HUES48 (cell line): ENCODE measurements at regions not wholly inside any gene's neighbourhood (a gene's known extent, or its start where the extent isn't known, plus 50 kb on each side); places are given as distances from the start of the nearest gene placed in this dataset.
"Not testable (repeated sequence)": the region's sequence is repeated elsewhere in the genome, so short reads cannot be mapped to it uniquely, and the experiment has no call there.

Experiments
- H3K27ac ChIP-seq: one replicate; pipeline ENCODE4 v1.7.0; 2013; ENCODE audit warnings: low read depth, low read length, inconsistent platforms
- H3K27me3 ChIP-seq: 2 replicates; pipeline ENCODE4 v1.6.1; 2013; ENCODE audit warnings: mild to moderate bottlenecking, low read length; ENCODE audit not compliant: control insufficient read depth, insufficient read depth
- H3K36me3 ChIP-seq: 2 replicates; pipeline ENCODE4 v1.6.1; 2013; ENCODE audit warnings: low read length; ENCODE audit not compliant: control insufficient read depth, insufficient read depth
- H3K4me1 ChIP-seq: 2 replicates; pipeline ENCODE4 v1.6.1; 2013; ENCODE audit warnings: mild to moderate bottlenecking, low read length; ENCODE audit not compliant: control insufficient read depth, insufficient read depth
- H3K4me3 ChIP-seq: 2 replicates; pipeline ENCODE4 v1.5.1; 2013; ENCODE audit warnings: mild to moderate bottlenecking, low read depth, low read length
- H3K9ac ChIP-seq: 2 replicates; pipeline ENCODE4 v1.6.1; 2013; ENCODE audit warnings: mild to moderate bottlenecking, low read depth, low read length, moderate library complexity
- H3K9me3 ChIP-seq: 2 replicates; pipeline ENCODE4 v1.6.1; 2013; ENCODE audit warnings: low read length; ENCODE audit not compliant: control insufficient read depth, insufficient read depth

GRCh38 chr6:122154912-122155575 lies 244.4 kb upstream of the HSF2 start:
- H3K9me3 ChIP-seq = no peaks in the 10 kb centered on the region
- no peaks in the 10 kb centered on the region for H3K27me3 ChIP-seq
- no peak overlapping the region for H3K27ac ChIP-seq
- peaks cover 10% of the 10 kb centered on the region for H3K4me1 ChIP-seq
- no peak overlapping the region for H3K9ac ChIP-seq
- no peaks in the 10 kb centered on the region for H3K36me3 ChIP-seq
- no peak overlapping the region for H3K4me3 ChIP-seq

DNA sequence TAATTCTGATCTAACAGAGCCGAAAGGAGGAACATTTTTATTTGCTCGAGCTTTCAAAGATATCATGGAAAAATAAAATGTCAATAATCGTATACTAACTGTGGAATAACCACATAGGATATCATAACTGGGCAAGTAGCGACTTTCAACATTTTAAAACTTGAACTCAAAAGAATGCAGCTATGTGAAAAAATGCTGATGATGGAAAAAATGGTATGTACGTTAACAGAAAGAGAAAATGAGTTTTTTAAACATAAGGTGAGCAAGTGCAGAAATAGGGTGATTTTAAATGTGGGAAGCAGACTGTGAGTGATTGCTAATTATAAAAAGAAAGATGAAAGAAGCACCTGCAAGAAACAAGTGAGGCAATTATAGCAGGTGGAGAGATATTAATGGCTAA lies 238.3 kb upstream of the HSF2 start:
- Histone ChIP-seq H3K9me3 (no peaks in the 10 kb centered on the region), H3K9ac (no peak overlapping the region), H3K36me3 (no peaks in the 10 kb centered on the region), H3K27ac (no peak overlapping the region), H3K27me3 (no peaks in the 10 kb centered on the region), H3K4me1 (no peaks in the 10 kb centered on the region), H3K4me3 (no peak overlapping the region)

GRCh38 chr6:122165014-122165413 lies 234.4 kb upstream of the HSF2 start:
- Histone ChIP-seq H3K9me3 (no peaks in the 10 kb centered on the region), H3K4me3 (no peak overlapping the region), H3K27me3 (no peaks in the 10 kb centered on the region), H3K36me3 (no peaks in the 10 kb centered on the region), H3K27ac (no peak overlapping the region), H3K4me1 (no peaks in the 10 kb centered on the region), H3K9ac (no peak overlapping the region)

DNA sequence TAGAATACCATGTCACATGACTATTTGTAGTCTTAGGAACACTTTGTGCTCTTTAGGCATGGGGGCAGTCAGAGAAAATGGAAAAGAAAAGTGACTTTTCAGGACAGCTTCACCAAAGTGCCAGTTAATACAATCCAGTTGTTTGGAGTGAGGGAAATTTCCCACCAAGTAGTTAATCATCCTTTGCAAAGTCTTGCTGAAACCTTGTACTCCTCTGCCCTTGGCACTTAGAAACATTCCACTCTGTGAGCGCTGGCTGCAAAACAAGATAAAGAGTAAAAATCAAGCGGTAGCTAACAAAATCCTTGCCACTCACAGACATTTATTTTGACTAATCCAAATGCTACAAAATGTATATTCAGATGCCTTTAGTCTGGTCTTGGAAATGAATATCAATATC lies 229.2 kb upstream of the HSF2 start:
- H3K27me3 ChIP-seq = no peaks in the 10 kb centered on the region
- H3K9me3 ChIP-seq = no peaks in the 10 kb centered on the region
- H3K9ac ChIP-seq = no peak overlapping the region
- no peak overlapping the region for H3K27ac ChIP-seq
- H3K4me3 ChIP-seq = no peak overlapping the region
- no peaks in the 10 kb centered on the region for H3K4me1 ChIP-seq
- no peaks in the 10 kb centered on the region for H3K36me3 ChIP-seq

DNA sequence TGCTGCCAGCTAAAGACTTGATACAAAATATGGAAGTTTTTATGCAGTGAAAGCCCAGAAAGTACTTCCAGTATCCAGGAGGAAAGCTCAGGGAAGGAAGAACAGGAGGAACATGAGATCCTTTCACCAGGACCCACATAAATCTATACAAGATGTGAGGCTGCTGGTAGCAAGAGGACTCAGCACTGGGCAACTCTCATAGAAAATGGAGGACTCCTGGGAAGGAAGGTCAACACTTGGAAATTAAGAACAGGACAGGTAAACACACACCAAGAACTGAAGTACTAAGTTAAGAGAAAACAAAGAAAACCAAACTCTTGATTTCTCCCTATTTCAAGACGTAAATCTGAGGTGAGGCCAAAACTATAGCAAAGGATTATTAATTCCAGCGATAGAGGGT lies 220.5 kb upstream of the HSF2 start:
- H3K9me3 ChIP-seq = no peaks in the 10 kb centered on the region
- no peaks in the 10 kb centered on the region for H3K36me3 ChIP-seq
- no peak overlapping the region for H3K9ac ChIP-seq
- no peak overlapping the region for H3K27ac ChIP-seq
- H3K27me3 ChIP-seq = no peaks in the 10 kb centered on the region
- H3K4me3 ChIP-seq = no peak overlapping the region
- peaks cover 8% of the 10 kb centered on the region; the same call in 1 of the 2 replicates for H3K4me1 ChIP-seq

DNA sequence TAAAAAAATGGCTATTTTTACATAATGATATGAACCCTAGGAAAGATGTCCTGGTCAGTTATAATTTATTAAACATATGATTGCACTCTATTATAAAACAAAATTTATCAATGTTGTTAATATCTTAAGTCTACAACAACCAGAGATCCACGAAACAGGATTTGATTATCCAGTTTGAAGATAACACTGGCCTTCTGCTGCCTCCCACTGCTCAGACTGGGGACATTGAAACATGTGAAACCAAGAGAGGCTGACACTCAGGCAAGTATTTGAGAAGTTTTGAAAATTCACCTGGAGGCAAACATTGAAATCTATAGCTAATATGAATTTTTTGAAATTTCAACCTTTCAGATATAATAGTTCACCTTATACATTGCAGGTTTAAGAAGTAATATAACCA lies 219.3 kb upstream of the HSF2 start:
- H3K4me1 ChIP-seq = peaks cover 8% of the 10 kb centered on the region; the same call in 1 of the 2 replicates
- H3K9me3 ChIP-seq = no peaks in the 10 kb centered on the region
- no peaks in the 10 kb centered on the region for H3K27me3 ChIP-seq
- no peak overlapping the region for H3K9ac ChIP-seq
- no peak overlapping the region for H3K4me3 ChIP-seq
- H3K27ac ChIP-seq = no peak overlapping the region
- H3K36me3 ChIP-seq = no peaks in the 10 kb centered on the region

DNA sequence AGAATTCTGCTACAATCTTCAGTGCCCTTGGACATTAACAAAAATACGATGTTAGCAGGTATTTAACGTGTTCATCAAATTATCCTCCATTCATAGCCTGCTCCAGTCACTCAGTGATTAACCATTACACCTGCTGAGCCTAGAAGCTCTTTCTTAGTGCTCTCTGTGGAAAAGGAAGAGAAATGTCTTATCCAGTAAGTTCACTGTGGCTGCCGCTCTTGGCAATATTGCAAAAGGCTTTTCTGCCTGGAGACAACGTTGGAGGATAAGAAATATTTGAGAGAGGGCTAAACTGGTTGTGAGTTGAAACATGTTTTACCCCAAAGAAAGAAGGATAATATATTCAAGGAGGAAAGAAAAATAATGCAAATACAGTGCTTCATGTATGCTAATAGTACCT lies 217.4 kb upstream of the HSF2 start:
- no peak overlapping the region for H3K9ac ChIP-seq
- peaks cover 8% of the 10 kb centered on the region; the same call in 1 of the 2 replicates for H3K4me1 ChIP-seq

DNA sequence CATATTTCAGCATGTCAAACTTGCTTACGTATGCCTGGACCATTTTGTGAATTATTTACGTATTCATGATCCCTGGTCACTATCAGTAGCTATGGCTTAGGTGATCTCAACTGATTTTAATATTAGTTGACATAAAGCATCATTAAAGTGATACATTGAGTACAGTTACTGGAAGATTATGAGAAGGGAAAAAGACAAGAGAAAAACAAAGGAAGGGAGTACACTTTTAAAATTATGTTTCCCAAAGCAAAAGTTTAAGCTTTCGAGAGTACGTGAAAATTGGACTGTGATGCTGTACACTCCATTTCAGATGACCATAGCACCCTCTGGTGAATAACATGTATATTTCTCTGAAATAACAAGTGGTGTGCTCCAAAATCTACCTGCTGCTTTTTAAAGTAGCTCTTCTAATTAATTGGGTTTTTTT lies 215.0 kb upstream of the HSF2 start:
- Histone ChIP-seq H3K36me3 (no peaks in the 10 kb centered on the region), H3K9me3 (no peaks in the 10 kb centered on the region), H3K27ac (no peak overlapping the region), H3K4me1 (peaks cover 8% of the 10 kb centered on the region; the same call in 1 of the 2 replicates), H3K27me3 (no peaks in the 10 kb centered on the region), H3K9ac (no peak overlapping the region), H3K4me3 (no peak overlapping the region)

More for the DNA sequence above, 217.4 kb upstream of the HSF2 start:
- no peaks in the 10 kb centered on the region for H3K27me3 ChIP-seq
- no peak overlapping the region for H3K27ac ChIP-seq
- H3K9me3 ChIP-seq = no peaks in the 10 kb centered on the region
- no peaks in the 10 kb centered on the region for H3K36me3 ChIP-seq
- no peak overlapping the region for H3K4me3 ChIP-seq

DNA sequence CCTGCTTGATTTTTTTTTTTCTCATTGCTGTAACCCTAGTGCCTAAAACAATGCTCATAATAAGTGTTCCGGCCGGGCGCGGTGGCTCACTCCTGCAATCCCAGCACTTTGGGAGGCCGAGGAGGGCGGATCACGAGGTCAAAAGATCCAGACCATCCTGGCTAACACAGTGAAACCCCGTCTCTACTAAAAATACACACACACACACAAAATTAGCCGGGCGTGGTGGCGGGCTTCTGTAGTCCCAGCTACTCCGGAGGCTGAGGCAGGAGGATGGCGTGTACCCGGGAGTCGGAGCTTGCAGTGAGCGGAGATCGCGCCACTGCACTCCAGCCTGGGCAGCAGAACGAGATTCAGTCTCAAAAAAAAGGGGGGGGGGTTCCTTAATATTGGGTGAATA lies 214.0 kb upstream of the HSF2 start:
- H3K4me1 ChIP-seq, H3K4me3 ChIP-seq, H3K36me3 ChIP-seq, H3K27me3 ChIP-seq, H3K27ac ChIP-seq, H3K9me3 ChIP-seq, H3K9ac ChIP-seq: not testable (repeated sequence)

DNA sequence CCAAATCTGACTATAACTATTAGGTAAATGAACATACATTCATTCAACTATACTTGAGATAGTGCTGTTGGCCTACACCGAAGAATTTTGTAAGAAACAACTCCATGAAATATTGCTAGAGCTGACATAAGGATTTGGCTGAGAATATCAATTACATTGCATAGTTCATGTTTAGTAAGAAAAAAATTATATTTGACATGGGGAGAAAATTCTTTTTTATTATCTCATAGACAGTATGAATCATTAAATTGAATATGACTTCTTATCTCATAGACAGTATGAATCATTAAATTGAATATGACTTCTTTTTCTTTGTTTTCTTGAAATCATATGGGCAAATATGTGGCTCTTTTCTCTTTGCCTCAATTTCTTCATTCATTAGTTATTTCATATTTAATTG lies 212.3 kb upstream of the HSF2 start:
- Histone ChIP-seq H3K9me3 (no peaks in the 10 kb centered on the region), H3K4me1 (peaks cover 8% of the 10 kb centered on the region; the same call in 1 of the 2 replicates), H3K9ac (no peak overlapping the region), H3K27ac (no peak overlapping the region), H3K36me3 (no peaks in the 10 kb centered on the region), H3K27me3 (no peaks in the 10 kb centered on the region), H3K4me3 (no peak overlapping the region)

DNA sequence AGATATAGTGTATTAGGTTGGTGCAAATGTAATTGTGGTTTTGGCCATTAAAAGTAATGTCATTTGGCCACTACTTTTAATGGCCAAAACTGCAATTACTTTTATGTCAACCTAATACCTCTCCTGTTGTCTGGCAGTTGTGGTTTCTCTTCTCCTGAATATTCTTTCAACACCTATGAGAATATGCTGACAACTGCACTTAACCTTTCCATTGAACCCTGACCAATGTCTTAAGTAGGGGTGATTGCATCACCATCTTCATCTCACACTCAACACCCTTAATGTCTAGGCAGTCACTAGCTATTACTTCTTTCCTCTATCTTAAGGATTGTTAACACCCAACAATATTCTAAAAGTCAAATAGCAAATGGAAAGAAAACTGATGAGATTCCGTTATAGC lies 200.5 kb upstream of the HSF2 start:
- H3K27ac ChIP-seq = no peak overlapping the region

More for the DNA sequence above, 200.5 kb upstream of the HSF2 start:
- H3K4me3 ChIP-seq = no peak overlapping the region
- no peaks in the 10 kb centered on the region for H3K36me3 ChIP-seq
- H3K4me1 ChIP-seq = no peaks in the 10 kb centered on the region
- no peaks in the 10 kb centered on the region for H3K9me3 ChIP-seq
- no peaks in the 10 kb centered on the region for H3K27me3 ChIP-seq
- H3K9ac ChIP-seq = no peak overlapping the region
